GM12878 (cell line): ENCODE measurements at regions not wholly inside any gene's neighbourhood (a gene's known extent, or its start where the extent isn't known, plus 50 kb on each side); places are given as distances from the start of the nearest gene placed in this dataset.

Experiments
- ATAC-seq: fragments of 200-7000 bp; cut with Tn5 transposase; 3 replicates; pipeline ENCODE4 v1.9.1; 2020; ENCODE audit warnings: mild to moderate bottlenecking, moderate library complexity
- BruUV-seq: library from RNA; stranded (reverse); fragments of 400-500 nt; replicated peaks from 2 replicates; lab custom pipeline; 2021; lab: Mats Ljungman, UMichigan
- CTCF ChIA-PET: fragments of 300-600 bp; sonication (Branson Sonifier 250); formaldehyde crosslinking; extraction: SDS; loops from one replicate; lab custom pipeline; 2021; ENCODE audit warnings: inconsistent platforms; lab: Yijun Ruan, JAX
- POLR2A ChIA-PET: fragments of 350-600 bp; formaldehyde crosslinking; extraction: SDS; loops from one replicate; lab custom pipeline; 2021; ENCODE audit warnings: inconsistent platforms; lab: Charles Lee
- RAD21 ChIA-PET: fragments of 300-600 bp; sonication (Branson Sonifier 250); formaldehyde crosslinking; loops from one replicate; lab custom pipeline; 2023; ENCODE audit warnings: antibody characterized with exemption; ENCODE audit not compliant: unreplicated experiment; lab: Charles Lee
- SMC1A ChIA-PET: fragments of 300-600 bp; sonication (Branson Sonifier 250); formaldehyde crosslinking; loops from one replicate; lab custom pipeline; 2023; ENCODE audit not compliant: unreplicated experiment, uncharacterized antibody; lab: Charles Lee
- DNase-seq: peaks from one replicate; pipeline ENCODE4 v3.0.0-alpha.2; 2011; ENCODE audit warnings: low read depth, low spot score
- FAIRE-seq: peaks from 3 replicates; lab custom pipeline; 2011; peaks lifted over from hg19 to GRCh38; lab: Jason Lieb, UNC
- H2AFZ ChIP-seq: 2 replicates; pipeline ENCODE4 v1.6.0; 2011; ENCODE audit warnings: low read depth, low read length, control low read depth; ENCODE audit not compliant: control insufficient read depth
- H3K27ac ChIP-seq: 2 replicates; pipeline ENCODE4 v1.5.1; 2011; ENCODE audit warnings: control low read depth; ENCODE audit not compliant: control insufficient read depth, insufficient read depth
- H3K27me3 ChIP-seq, 2 experiments: replicated peaks in 1 of 2; 2 replicates each; pipeline versions ENCODE4 v1.6.0 to v1.6.1; 2011; ENCODE audit warnings: low read length in 1 of 2; ENCODE audit not compliant: control insufficient read depth in 2 of 2, insufficient read depth in 2 of 2
- H3K36me3 ChIP-seq, 2 experiments: 2 replicates each; pipeline ENCODE4 v1.5.1; 2011; ENCODE audit warnings: low read length in 1 of 2; ENCODE audit not compliant: control insufficient read depth in 2 of 2, insufficient read depth in 2 of 2
- H3K4me1 ChIP-seq: 2 replicates; pipeline ENCODE4 v1.6.1; 2011; ENCODE audit warnings: mild to moderate bottlenecking, low read length, moderate library complexity, mixed read lengths; ENCODE audit not compliant: control insufficient read depth, insufficient read depth
- H3K4me2 ChIP-seq: 2 replicates; pipeline ENCODE4 v1.6.0; 2011; ENCODE audit warnings: control low read depth; ENCODE audit not compliant: control insufficient read depth, insufficient read depth
- H3K4me3 ChIP-seq: fragments of 200-600 bp; sonication (generic); 2 replicates; pipeline ENCODE4 v1.5.1; 2016
- H3K79me2 ChIP-seq: 2 replicates; pipeline ENCODE4 v1.6.0; 2011; ENCODE audit warnings: low read length; ENCODE audit not compliant: control insufficient read depth, insufficient read depth
- H3K9ac ChIP-seq: 2 replicates; pipeline ENCODE4 v1.8.0; 2011; ENCODE audit warnings: low read length, control low read depth, mixed read lengths; ENCODE audit not compliant: control insufficient read depth, insufficient read depth
- H3K9me3 ChIP-seq: replicated peaks from 3 replicates; pipeline ENCODE4 v1.5.1; 2011; ENCODE audit warnings: mild to moderate bottlenecking, low read length; ENCODE audit not compliant: control insufficient read depth, insufficient read depth
- H4K20me1 ChIP-seq: 2 replicates; pipeline ENCODE4 v1.6.0; 2011; ENCODE audit not compliant: control insufficient read depth, insufficient read depth
- ASH2L ChIP-seq: fragments of 300-600, 200-600 bp; sonication (generic); IDR thresholded peaks from 2 replicates; pipeline ENCODE4 v1.6.1; 2017; ENCODE audit warnings: low read depth, mild to moderate bottlenecking, borderline replicate concordance
- ATF3 ChIP-seq: IDR thresholded peaks from 2 replicates; pipeline ENCODE4 v1.6.1; 2011; ENCODE audit warnings: low read depth, mild to moderate bottlenecking, low read length, moderate library complexity, borderline replicate concordance; ENCODE audit errors: extremely low read depth
- ATF7 ChIP-seq: fragments of 450-650 bp; IDR thresholded peaks from 2 replicates; pipeline ENCODE4 v1.6.1; 2016; ENCODE audit warnings: low read depth, mild to moderate bottlenecking
- BHLHE40 ChIP-seq, 2 experiments: fragments of 450-650 bp in 1 of 2; IDR thresholded peaks; 2 replicates each; pipeline ENCODE4 v1.6.1; 2011 to 2017; ENCODE audit warnings: low read depth in 2 of 2, borderline replicate concordance in 1 of 2, improper control_type of control experiment in 1 of 2, low read length in 1 of 2, mild to moderate bottlenecking in 1 of 2
- IKZF1 ChIP-seq: fragments of 450-650 bp; conservative IDR thresholded peaks from 2 replicates; pipeline ENCODE4 v1.6.1; 2017; ENCODE audit warnings: antibody characterized with exemption, mild to moderate bottlenecking
- IRF4 ChIP-seq: IDR thresholded peaks from 2 replicates; pipeline ENCODE4 v1.6.1; 2011; ENCODE audit warnings: low read depth, low read length
- IRF5 ChIP-seq: fragments of 450-650 bp; IDR thresholded peaks from 2 replicates; pipeline ENCODE4 v1.6.1; 2017; ENCODE audit warnings: borderline replicate concordance
- KAT2A ChIP-seq: conservative IDR thresholded peaks from 2 replicates; pipeline ENCODE4 v1.6.1; 2011; ENCODE audit warnings: low read depth, low read length; ENCODE audit not compliant: control insufficient read depth
- KDM1A ChIP-seq: fragments of 200-600 bp; sonication (generic); IDR thresholded peaks from 2 replicates; pipeline ENCODE4 v1.6.1; 2016; ENCODE audit warnings: borderline replicate concordance
- MXI1 ChIP-seq: fragments of 150-350 bp; IDR thresholded peaks from 2 replicates; pipeline ENCODE4 v1.6.1; 2011; ENCODE audit warnings: low read depth, mild to moderate bottlenecking, inconsistent platforms, low read length, improper control_type of control experiment
- MYC ChIP-seq: IDR thresholded peaks from 2 replicates; pipeline ENCODE4 v1.6.1; 2011; ENCODE audit warnings: mild to moderate bottlenecking, low read length, moderate library complexity, inconsistent platforms; ENCODE audit not compliant: insufficient read depth, insufficient replicate concordance, insufficient read length, severe bottlenecking
- PAX8 ChIP-seq: fragments of 450-650 bp; IDR thresholded peaks from 2 replicates; pipeline ENCODE4 v1.6.1; 2017; ENCODE audit warnings: mild to moderate bottlenecking, moderate library complexity
- PBX3 ChIP-seq: IDR thresholded peaks from 2 replicates; pipeline ENCODE4 v1.6.1; 2011; ENCODE audit warnings: mild to moderate bottlenecking, low read depth, low read length, moderate library complexity; ENCODE audit not compliant: insufficient replicate concordance
- PML ChIP-seq: IDR thresholded peaks from 2 replicates; pipeline ENCODE4 v1.6.1; 2012; ENCODE audit warnings: low read length, inconsistent platforms
- RELA ChIP-seq: fragments of 450-650 bp; IDR thresholded peaks from 2 replicates; pipeline ENCODE4 v1.8.0; 2014; ENCODE audit warnings: borderline replicate concordance; ENCODE audit not compliant: partially characterized antibody
- SIN3A ChIP-seq: IDR thresholded peaks from 2 replicates; pipeline ENCODE4 v1.6.1; 2012; ENCODE audit warnings: low read depth, low read length, improper control_type of control experiment
- SUZ12 ChIP-seq: fragments of 200-600 bp; sonication (generic); IDR thresholded peaks from one replicate; pipeline ENCODE4 v1.6.1; 2018; ENCODE audit warnings: antibody characterized with exemption, mild to moderate bottlenecking; ENCODE audit not compliant: unreplicated experiment
- TARDBP ChIP-seq: IDR thresholded peaks from 2 replicates; pipeline ENCODE4 v1.6.1; 2016; ENCODE audit warnings: borderline replicate concordance
- TCF3 ChIP-seq: IDR thresholded peaks from 2 replicates; pipeline ENCODE4 v1.6.1; 2012; ENCODE audit warnings: low read depth, mild to moderate bottlenecking, low read length, borderline replicate concordance; ENCODE audit not compliant: insufficient read depth
- ZNF622 ChIP-seq: fragments of 450-650 bp; IDR thresholded peaks from 2 replicates; pipeline ENCODE4 v1.6.1; 2017; ENCODE audit warnings: mild to moderate bottlenecking, inconsistent platforms
- WGBS: methylation state at CpG from one replicate; pipeline ENCODE4 v1.1.6; 2016; ENCODE audit warnings: low lambda C conversion rate; ENCODE audit not compliant: insufficient replicate concordance, insufficient coverage; ENCODE audit errors: missing lambda C conversion rate; 5-methylcytosine and 5-hydroxymethylcytosine counted together
- in situ Hi-C: fragments of 300-500 bp; cut with MboI; formaldehyde crosslinking; loops from 9 replicates; pipeline ENCODE4 v1.14.3; 2018; ENCODE audit warnings: mixed read lengths
- intact Hi-C: fragments of 100-400 bp; cut with micrococcal nuclease; formaldehyde crosslinking; loops from one replicate; pipeline ENCODE4 v1.14.2; 2022; ENCODE audit not compliant: unreplicated experiment

GRCh38 chr18:61167902-61168301 is 165.3 kb upstream of the CDH20 start (continued):
- TF ChIP-seq TCF3 (no peak), KAT2A (no peak)
- TF ChIP-seq, all 136 proteins: peak for 0

GRCh38 chr18:61169386-61169785 is 163.8 kb upstream of the CDH20 start:
- Histone ChIP-seq H3K4me3 (no peak overlapping the region), H3K4me1 (no peaks in the 10 kb centered on the region), H4K20me1 (no peaks in the 10 kb centered on the region), H2AFZ (no peak overlapping the region), H3K27me3 (no peaks in the 10 kb centered on the region), H3K27ac (no peak overlapping the region), H3K36me3 (no peaks in the 10 kb centered on the region), H3K4me2 (no peak overlapping the region), H3K79me2 (no peaks in the 10 kb centered on the region), H3K9ac (no peak overlapping the region), H3K9me3 (no peaks in the 10 kb centered on the region)
- ChIA-PET CTCF (no interaction called here), RAD21 (no interaction called here), POLR2A (no interaction called here), SMC1A (no interaction called here)
- FAIRE-seq (no peak), ATAC-seq (no peak), DNase-seq (no peak)
- intact Hi-C loops (no loop called here), in situ Hi-C loops (no loop called here)
- 30% methylated on average over 4 of the region's 4 CpGs for WGBS
- no TSS peak for BruUV-seq
- no peak for TF ChIP-seq PBX3
- no peak for TF ChIP-seq SUZ12
- no peak for TF ChIP-seq ASH2L
- no peak for TF ChIP-seq TARDBP
- TF ChIP-seq SIN3A = no peak
- TF ChIP-seq PML = no peak
- no peak for TF ChIP-seq RELA
- TF ChIP-seq IRF5 = no peak
- no peak for TF ChIP-seq IKZF1
- TF ChIP-seq ATF3 = no peak
- no peak for TF ChIP-seq ZNF622
- TF ChIP-seq BHLHE40 (IDR thresholded peaks at IDR 0.05; ENCODE audit: borderline replicate concordance in 1 of 2, low read depth in 2 of 2, low read length in 1 of 2) = no peak
- no peak for TF ChIP-seq KDM1A
- no peak for TF ChIP-seq MYC
- no peak for TF ChIP-seq IRF4
- no peak for TF ChIP-seq PAX8
- no peak for TF ChIP-seq MXI1
- no peak for TF ChIP-seq ATF7
